Choroid plexus epithelial cell (primary cell): ENCODE measurements at regions not wholly inside any gene's neighbourhood (a gene's known extent, or its start where the extent isn't known, plus 50 kb on each side); places are given as distances from the start of the nearest gene placed in this dataset.

Source experiments
- DNase-seq: peaks from one replicate; pipeline ENCODE4 v3.0.0-alpha.2; 2010; ENCODE audit warnings: low read depth
- H3K4me3 ChIP-seq: 2 replicates; pipeline ENCODE4 v1.5.1; 2011; ENCODE audit warnings: low read depth, mild to moderate bottlenecking, control low read depth, low read length, moderate library complexity
- CTCF ChIP-seq: conservative IDR thresholded peaks from 2 replicates; pipeline ENCODE4 v1.5.1; 2011; ENCODE audit warnings: low read depth, mild to moderate bottlenecking, control low read depth, inconsistent platforms, low read length, moderate library complexity

- DNase-seq: no peak
- TF ChIP-seq CTCF: no peak
- no peak overlapping the region for H3K4me3 ChIP-seq
These were observed 557.1 kb upstream of the DDX18 start for GRCh38 chr2:117257362-117257761.

- no peak for TF ChIP-seq CTCF
- no peak overlapping the region for H3K4me3 ChIP-seq
- DNase-seq: no peak
These were observed 544.9 kb upstream of the DDX18 start for GRCh38 chr2:117269574-117269973.

GRCh38 chr2:117271631-117272030 lies 542.9 kb upstream of the DDX18 start:
- no peak for TF ChIP-seq CTCF
- no peak for DNase-seq
- no peak overlapping the region for H3K4me3 ChIP-seq

- no peak for TF ChIP-seq CTCF
- no peak overlapping the region for H3K4me3 ChIP-seq
- peak; percentile 0 for DNase-seq
These were observed 541.4 kb upstream of the DDX18 start for GRCh38 chr2:117273009-117273671.

GRCh38 chr2:117293012-117293411 lies 521.5 kb upstream of the DDX18 start:
- no peak for TF ChIP-seq CTCF
- DNase-seq: no peak
- H3K4me3 ChIP-seq: no peak overlapping the region

- no peak for TF ChIP-seq CTCF
- H3K4me3 ChIP-seq: no peak overlapping the region
- DNase-seq: no peak
These were observed 515.0 kb upstream of the DDX18 start for GRCh38 chr2:117299451-117299850.
